ENCODE measurements at regions not wholly inside any gene's neighbourhood (a gene's known extent, or its start where the extent isn't known, plus 50 kb on each side); places are given as distances from the start of the nearest gene placed in this dataset.

- DNase-seq (ENCODE audit: low read depth): no peak
- POLR2A ChIA-PET: no interaction called here
- Histone ChIP-seq H3K36me3 (ENCODE audit: control insufficient read depth, insufficient read depth, low read length) (no peaks in the 10 kb centered on the region), H3K27me3 (ENCODE audit: control insufficient read depth, insufficient read depth, low read length) (no peaks in the 10 kb centered on the region), H3K4me3 (ENCODE audit: low read depth, low read length) (no peak overlapping the region)
- CTCF ChIA-PET: no interaction called here
- TF ChIP-seq CTCF (IDR thresholded peaks at IDR 0.05; ENCODE audit: insufficient read depth, low read depth, low read length): no peak
Measured at GRCh38 chr16:9380221-9380620, 288.8 kb downstream of the HAPSTR1 start.

GRCh38 chr16:9381399-9381798 lies 290.0 kb downstream of the HAPSTR1 start:
- no peak for TF ChIP-seq CTCF (IDR thresholded peaks at IDR 0.05; ENCODE audit: insufficient read depth, low read depth, low read length)
- DNase-seq (ENCODE audit: low read depth): no peak
- H3K36me3 ChIP-seq (ENCODE audit: control insufficient read depth, insufficient read depth, low read length): no peaks in the 10 kb centered on the region
- H3K27me3 ChIP-seq (ENCODE audit: control insufficient read depth, insufficient read depth, low read length): no peaks in the 10 kb centered on the region
- CTCF ChIA-PET: no interaction called here
- H3K4me3 ChIP-seq (ENCODE audit: low read depth, low read length): no peak overlapping the region
- POLR2A ChIA-PET: no interaction called here

GRCh38 chr16:9381905-9382304 lies 290.5 kb downstream of the HAPSTR1 start:
- H3K4me3 ChIP-seq (ENCODE audit: low read depth, low read length): no peak overlapping the region
- CTCF ChIA-PET: no interaction called here
- H3K36me3 ChIP-seq (ENCODE audit: control insufficient read depth, insufficient read depth, low read length): no peaks in the 10 kb centered on the region
- POLR2A ChIA-PET: no interaction called here
- DNase-seq (ENCODE audit: low read depth): no peak
- TF ChIP-seq CTCF (IDR thresholded peaks at IDR 0.05; ENCODE audit: insufficient read depth, low read depth, low read length): no peak
- no peaks in the 10 kb centered on the region for H3K27me3 ChIP-seq (ENCODE audit: control insufficient read depth, insufficient read depth, low read length)

- Histone ChIP-seq H3K27me3 (ENCODE audit: control insufficient read depth, insufficient read depth, low read length) (no peaks in the 10 kb centered on the region), H3K36me3 (ENCODE audit: control insufficient read depth, insufficient read depth, low read length) (no peaks in the 10 kb centered on the region), H3K4me3 (ENCODE audit: low read depth, low read length) (no peak overlapping the region)
- ChIA-PET POLR2A (no interaction called here), CTCF (interaction anchor here (0.6 to 0.7 kb wide), 2 partner anchors 10 to 1306 kb away, joined by 3 read pairs; no protein-coding TSS in a partner anchor)
- no peak for DNase-seq (ENCODE audit: low read depth)
- TF ChIP-seq CTCF (IDR thresholded peaks at IDR 0.05; ENCODE audit: insufficient read depth, low read depth, low read length): no peak
Measured at GRCh38 chr16:9383281-9383680, 291.8 kb downstream of the HAPSTR1 start.

- DNase-seq (ENCODE audit: low read depth): no peak
- Histone ChIP-seq H3K27me3 (ENCODE audit: control insufficient read depth, insufficient read depth, low read length) (no peaks in the 10 kb centered on the region), H3K4me3 (ENCODE audit: low read depth, low read length) (no peak overlapping the region), H3K36me3 (ENCODE audit: control insufficient read depth, insufficient read depth, low read length) (no peaks in the 10 kb centered on the region)
- ChIA-PET POLR2A (no interaction called here), CTCF (no interaction called here)
- no peak for TF ChIP-seq CTCF (IDR thresholded peaks at IDR 0.05; ENCODE audit: insufficient read depth, low read depth, low read length)
Measured at GRCh38 chr16:9384141-9384540, 292.7 kb downstream of the HAPSTR1 start.

Measured in BJ (cell line).